ENCODE measurements at regions not wholly inside any gene's neighbourhood (a gene's known extent, or its start where the extent isn't known, plus 50 kb on each side); places are given as distances from the start of the nearest gene placed in this dataset.
"Not testable (repeated sequence)": the region's sequence is repeated elsewhere in the genome, so short reads cannot be mapped to it uniquely, and the experiment has no call there.

GRCh38 chr2:198307093-198307492 is 502.7 kb downstream of the PLCL1 start:
- DNase-seq (ENCODE audit: low read depth, low spot score), result no peak

DNA sequence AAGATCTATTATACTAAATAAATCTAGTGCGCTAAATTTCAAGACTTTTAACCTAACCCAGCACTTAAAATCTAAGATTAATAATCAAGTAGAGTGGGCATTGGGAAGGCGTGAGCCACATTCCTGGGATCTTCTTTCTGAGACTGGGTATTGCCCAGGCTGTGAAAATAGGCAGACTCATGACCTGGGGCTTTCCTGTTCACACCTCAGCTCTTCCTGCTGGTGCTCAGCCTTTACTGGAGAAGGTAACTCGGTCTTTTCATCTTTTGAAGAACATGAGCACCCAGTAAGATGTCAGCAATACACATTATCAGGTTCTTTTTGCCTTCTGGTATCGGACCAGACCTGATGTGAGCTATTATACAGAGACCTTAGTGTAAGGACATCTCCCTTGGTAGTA is 500.5 kb downstream of the PLCL1 start:
- no peak for DNase-seq (ENCODE audit: low read depth, low spot score)

GRCh38 chr2:198297350-198297749 is 493.0 kb downstream of the PLCL1 start:
- DNase-seq (ENCODE audit: low read depth, low spot score), result no peak

GRCh38 chr2:198296665-198297308 is 492.4 kb downstream of the PLCL1 start:
- DNase-seq (ENCODE audit: low read depth, low spot score), result peak; percentile 47

GRCh38 chr2:198293281-198293680 is 488.9 kb downstream of the PLCL1 start:
- no peak for DNase-seq (ENCODE audit: low read depth, low spot score)

GRCh38 chr2:198289811-198290210 is 485.4 kb downstream of the PLCL1 start:
- DNase-seq (ENCODE audit: low read depth, low spot score), result no peak

GRCh38 chr2:198287706-198288105 is 483.3 kb downstream of the PLCL1 start:
- no peak for DNase-seq (ENCODE audit: low read depth, low spot score)

DNA sequence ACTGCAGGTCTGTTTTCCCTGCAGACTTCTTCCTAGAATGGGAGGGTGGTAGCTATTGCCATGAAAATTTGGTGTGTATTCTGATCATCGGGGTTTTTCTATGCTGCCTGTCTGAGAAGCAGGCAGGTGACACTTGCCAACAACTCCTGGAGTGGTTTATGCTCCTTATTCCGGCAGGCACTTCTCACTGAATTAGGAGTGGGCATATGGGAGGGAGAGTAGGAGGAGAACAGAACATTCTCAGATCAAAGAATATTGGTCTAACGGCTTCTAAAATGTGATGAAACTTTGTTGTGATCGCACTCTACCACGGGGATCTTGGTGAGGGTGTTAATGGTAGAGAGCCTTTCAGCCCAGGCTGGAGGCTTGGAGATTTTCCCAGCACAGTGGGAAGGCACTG is 480.8 kb downstream of the PLCL1 start:
- no peak for DNase-seq (ENCODE audit: low read depth, low spot score)

GRCh38 chr2:198283146-198283545 is 478.8 kb downstream of the PLCL1 start:
- DNase-seq (ENCODE audit: low read depth, low spot score), result no peak

DNA sequence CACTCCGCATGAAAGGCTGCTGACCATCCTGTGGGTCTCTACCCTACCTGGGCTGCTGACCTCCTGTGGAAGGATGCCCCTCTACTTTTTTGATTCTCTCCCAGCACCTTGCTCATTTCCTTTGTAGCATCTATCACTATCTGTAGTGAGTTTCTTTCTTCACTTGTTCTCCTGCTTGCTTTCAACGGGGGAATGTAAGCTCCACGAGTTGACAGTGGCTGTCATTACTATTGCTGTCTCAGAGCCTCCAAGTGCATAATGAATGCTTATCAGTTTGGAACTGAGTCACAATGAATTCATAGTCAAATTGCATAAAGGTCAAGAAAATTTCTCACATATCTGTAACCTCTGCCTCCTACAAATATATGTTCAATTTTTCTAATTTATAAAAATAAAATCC is 477.7 kb downstream of the PLCL1 start:
- no peak for DNase-seq (ENCODE audit: low read depth, low spot score)

- DNase-seq (ENCODE audit: low read depth, low spot score), result no peak
Measured at GRCh38 chr2:198280145-198280544, 475.8 kb downstream of the PLCL1 start.

DNA sequence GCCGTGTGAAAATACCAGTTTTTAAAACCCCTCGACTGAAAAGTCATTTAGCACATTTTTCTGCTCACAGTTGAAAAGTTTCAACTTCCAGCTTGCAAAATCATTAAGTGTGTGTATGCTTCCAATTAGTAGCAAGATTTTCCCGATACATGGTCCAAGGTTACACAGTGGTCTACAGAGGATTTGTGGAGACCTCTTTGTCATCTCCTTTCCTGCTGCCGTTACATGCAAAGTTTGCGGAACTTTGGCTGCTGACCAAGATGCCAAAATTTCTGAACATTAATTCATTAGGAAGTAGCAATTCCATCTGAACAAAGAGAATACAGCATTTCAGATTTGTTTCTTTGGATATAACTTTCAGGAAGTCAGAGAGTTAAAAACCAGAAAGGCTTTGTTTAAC is 474.6 kb downstream of the PLCL1 start:
- DNase-seq (ENCODE audit: low read depth, low spot score), result no peak

GRCh38 chr2:198277181-198277580 is 472.8 kb downstream of the PLCL1 start:
- no peak for DNase-seq (ENCODE audit: low read depth, low spot score)

- no peak for DNase-seq (ENCODE audit: low read depth, low spot score)
Measured at GRCh38 chr2:198273660-198274059, 469.3 kb downstream of the PLCL1 start.

DNA sequence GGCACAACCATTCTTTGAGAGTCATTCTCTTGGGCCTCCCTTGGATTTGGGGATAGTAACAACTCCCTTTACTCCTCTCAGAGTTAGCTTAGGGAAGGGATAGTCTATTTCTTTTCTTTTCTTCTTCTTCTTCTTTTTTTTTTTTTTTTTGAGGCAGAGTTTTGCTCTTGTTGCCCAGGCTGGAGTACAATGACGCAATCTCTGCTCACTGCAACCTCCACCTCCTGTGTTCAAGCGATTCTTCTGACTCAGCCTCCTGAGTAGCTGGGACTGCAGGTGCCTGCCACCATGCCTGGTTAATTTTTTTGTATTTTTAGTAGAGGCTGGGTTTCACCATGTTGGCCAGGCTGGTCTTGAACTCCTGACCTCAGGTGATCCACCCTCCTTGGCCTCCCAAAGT is 465.8 kb downstream of the PLCL1 start:
- not testable (repeated sequence) for DNase-seq (ENCODE audit: low read depth, low spot score)

- no peak for DNase-seq (ENCODE audit: low read depth, low spot score)
Measured at GRCh38 chr2:198268519-198268918, 464.1 kb downstream of the PLCL1 start.

DNA sequence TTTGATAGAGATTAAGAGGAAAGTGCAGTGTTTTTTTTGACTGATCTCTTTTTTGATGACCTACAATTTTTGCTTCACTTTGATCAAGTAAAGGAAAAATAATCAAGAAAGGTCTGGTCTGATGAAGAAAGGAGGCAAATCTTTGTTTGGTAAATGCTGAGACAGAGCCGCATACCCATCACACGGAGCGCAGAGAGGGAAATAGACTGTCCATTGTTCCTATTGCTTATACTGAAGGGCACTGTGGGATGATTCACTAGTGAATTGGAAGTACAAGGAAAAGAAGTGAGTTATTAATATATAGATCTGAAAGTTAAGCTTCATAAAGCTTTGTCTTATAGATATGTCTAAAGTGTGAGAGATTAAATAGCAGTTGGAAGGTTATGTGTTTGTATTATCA is 455.1 kb downstream of the PLCL1 start:
- no peak for DNase-seq (ENCODE audit: low read depth, low spot score)

DNA sequence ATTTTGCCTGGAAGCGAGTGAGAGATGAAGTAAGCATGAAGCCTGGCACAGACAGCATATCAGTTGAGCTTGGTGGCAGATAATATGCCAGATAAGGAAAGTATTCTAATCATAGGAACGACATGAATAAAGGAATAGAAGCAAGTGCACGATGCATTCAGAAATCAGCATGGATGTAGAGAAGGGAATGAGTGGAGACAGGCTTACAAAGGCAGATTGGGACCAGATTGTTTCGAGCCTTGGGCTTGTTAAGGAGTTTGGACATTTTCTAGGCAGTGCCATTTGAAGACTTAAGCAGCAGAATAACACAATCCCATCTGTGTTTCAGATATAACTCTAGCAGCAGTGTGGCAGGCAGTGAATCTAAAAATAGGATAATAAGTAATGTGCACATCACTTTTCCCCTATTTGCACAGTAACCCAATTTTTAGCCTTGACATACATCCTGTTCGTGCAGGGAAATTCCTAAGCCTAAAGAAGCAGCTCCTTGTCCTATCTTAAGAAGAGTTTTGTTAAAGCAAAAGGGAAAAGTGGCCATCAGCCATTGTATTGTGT is 450.2 kb downstream of the PLCL1 start:
- no peak for DNase-seq (ENCODE audit: low read depth, low spot score)

GRCh38 chr2:198253995-198254394 is 449.6 kb downstream of the PLCL1 start:
- no peak for DNase-seq (ENCODE audit: low read depth, low spot score)

GRCh38 chr2:198252472-198252871 is 448.1 kb downstream of the PLCL1 start:
- DNase-seq (ENCODE audit: low read depth, low spot score), result no peak

GRCh38 chr2:198242093-198242492 is 437.7 kb downstream of the PLCL1 start:
- no peak for DNase-seq (ENCODE audit: low read depth, low spot score)

DNA sequence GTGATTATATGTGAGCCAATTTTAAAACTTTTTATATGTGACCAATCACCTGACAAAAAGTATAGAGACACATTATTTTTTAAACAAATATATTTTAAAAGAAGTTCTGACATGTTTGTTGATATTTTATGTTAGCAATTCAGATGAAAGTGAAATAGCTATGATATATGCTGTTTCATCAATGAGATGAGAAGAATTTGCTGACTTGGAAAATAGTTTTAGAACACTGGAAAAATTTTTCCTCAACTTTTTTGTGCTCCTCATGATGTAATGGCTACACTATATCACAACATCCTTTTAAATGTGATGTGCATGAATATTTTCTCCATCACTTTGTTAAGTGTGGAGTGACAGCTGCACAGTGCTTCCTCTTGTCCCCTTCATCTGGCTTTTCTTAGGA is 434.0 kb downstream of the PLCL1 start:
- DNase-seq (ENCODE audit: low read depth, low spot score), result no peak

DNA sequence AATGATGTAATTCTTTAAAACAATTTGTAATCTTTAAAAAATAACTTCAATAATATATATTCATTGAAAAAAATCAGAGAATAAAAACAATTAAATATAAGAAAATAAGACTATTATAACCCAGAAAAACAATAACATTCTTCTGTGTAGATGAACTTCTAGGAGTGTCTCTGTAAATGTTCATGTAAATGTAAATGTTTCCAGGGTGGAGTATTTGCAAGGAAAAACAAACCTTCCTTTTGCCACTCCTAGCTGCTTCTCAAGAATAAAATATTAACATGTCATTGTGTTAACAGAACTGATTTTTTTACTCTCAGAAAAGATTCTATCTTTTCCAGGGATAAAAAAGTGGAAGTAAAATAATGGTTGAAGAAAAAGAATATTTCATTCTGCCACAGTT is 431.9 kb downstream of the PLCL1 start:
- no peak for DNase-seq (ENCODE audit: low read depth, low spot score)

DNA sequence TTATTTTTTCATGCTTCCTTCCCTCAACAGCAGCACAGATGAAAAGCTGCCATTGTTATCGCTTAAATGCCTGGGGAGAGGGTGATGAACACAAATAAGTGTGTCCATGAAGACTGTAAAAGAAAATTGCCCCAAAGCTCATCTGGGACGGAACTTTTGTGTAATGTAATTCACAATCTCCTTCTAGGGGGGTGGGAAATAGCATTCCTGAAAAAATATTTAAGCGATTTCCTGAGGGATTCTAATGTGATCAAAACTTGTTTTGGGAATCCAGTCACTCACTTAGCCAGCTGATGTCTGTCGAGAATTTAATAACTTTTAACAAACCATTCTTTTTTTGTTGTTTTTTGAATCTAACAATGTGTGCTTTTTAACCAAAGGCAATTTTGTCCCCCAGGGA is 427.9 kb downstream of the PLCL1 start:
- DNase-seq (ENCODE audit: low read depth, low spot score), result no peak

Data from iPS DF 19.7 (cell line).